HTR-8/SVneo (cell line): ENCODE measurements at regions not wholly inside any gene's neighbourhood (a gene's known extent, or its start where the extent isn't known, plus 50 kb on each side); places are given as distances from the start of the nearest gene placed in this dataset.

ENCODE experiments used
- DNase-seq: peaks from one replicate; pipeline ENCODE4 v3.0.0; 2011; ENCODE audit warnings: low spot score, mixed read lengths; ENCODE audit not compliant: insufficient read length
- FAIRE-seq: peaks from 2 replicates; lab custom pipeline; 2011; peaks lifted over from hg19 to GRCh38; lab: Jason Lieb, UNC

GRCh38 chr2:78538322-78538721 is 487.2 kb upstream of the REG3G start:
- DNase-seq (no peak), FAIRE-seq (no peak)

- FAIRE-seq (no peak), DNase-seq (no peak)
Observed at GRCh38 chr2:78540255-78540654, 485.2 kb upstream of the REG3G start.

- FAIRE-seq (no peak), DNase-seq (no peak)
Observed at GRCh38 chr2:78541088-78541450, 484.4 kb upstream of the REG3G start.

- DNase-seq (no peak), FAIRE-seq (no peak)
Observed at GRCh38 chr2:78541451-78542267, 483.8 kb upstream of the REG3G start.

- FAIRE-seq (no peak), DNase-seq (no peak)
Observed at GRCh38 chr2:78546843-78547242, 478.7 kb upstream of the REG3G start.

- FAIRE-seq (no peak), DNase-seq (no peak)
Observed at GRCh38 chr2:78549766-78550165, 475.7 kb upstream of the REG3G start.

GRCh38 chr2:78553866-78554647 is 471.4 kb upstream of the REG3G start:
- FAIRE-seq (no peak), DNase-seq (no peak)

- DNase-seq (no peak), FAIRE-seq (no peak)
Observed at GRCh38 chr2:78561876-78562275, 463.6 kb upstream of the REG3G start.

GRCh38 chr2:78564666-78565065 is 460.8 kb upstream of the REG3G start:
- DNase-seq (no peak), FAIRE-seq (no peak)

- DNase-seq (no peak), FAIRE-seq (no peak)
Observed at GRCh38 chr2:78568782-78569373, 456.6 kb upstream of the REG3G start.

GRCh38 chr2:78576409-78576808 is 449.1 kb upstream of the REG3G start:
- no peak for DNase-seq
- no peak for FAIRE-seq

GRCh38 chr2:78585871-78586270 is 439.6 kb upstream of the REG3G start:
- FAIRE-seq (no peak), DNase-seq (no peak)

- no peak for DNase-seq
- no peak for FAIRE-seq
Observed at GRCh38 chr2:78586316-78586715, 439.2 kb upstream of the REG3G start.

- FAIRE-seq = no peak
- DNase-seq = no peak
Observed at GRCh38 chr2:78589871-78590270, 435.6 kb upstream of the REG3G start.

- FAIRE-seq (no peak), DNase-seq (no peak)
Observed at GRCh38 chr2:78592491-78592890, 433.0 kb upstream of the REG3G start.

GRCh38 chr2:78601113-78601512 is 424.4 kb upstream of the REG3G start:
- no peak for DNase-seq
- FAIRE-seq = no peak

- DNase-seq (no peak), FAIRE-seq (no peak)
Observed at GRCh38 chr2:78602862-78603261, 422.6 kb upstream of the REG3G start.

- DNase-seq (no peak), FAIRE-seq (no peak)
Observed at GRCh38 chr2:78606895-78607294, 418.6 kb upstream of the REG3G start.

GRCh38 chr2:78614726-78615125 is 410.8 kb upstream of the REG3G start:
- FAIRE-seq (no peak), DNase-seq (no peak)

- no peak for FAIRE-seq
- no peak for DNase-seq
Observed at GRCh38 chr2:78615956-78616355, 409.5 kb upstream of the REG3G start.

GRCh38 chr2:78634425-78634824 is 391.1 kb upstream of the REG3G start:
- FAIRE-seq (no peak), DNase-seq (no peak)
